Adrenal gland (tissue), 5 donors: ENCODE measurements at regions not wholly inside any gene's neighbourhood (a gene's known extent, or its start where the extent isn't known, plus 50 kb on each side); places are given as distances from the start of the nearest gene placed in this dataset.

Experiments
- CTCF ChIP-seq, 6 experiments: fragments of 450-650 bp in 4 of 6; fragments of 200-600 bp in 2 of 6; sonication (generic) in 1 of 6; IDR thresholded peaks; 1 replicate in 5 of 6; 2 replicates in 1 of 6; pipeline versions ENCODE4 v1.5.1 to v1.8.0; 2016 to 2021; ENCODE audit warnings: antibody characterized with exemption in 6 of 6, mild to moderate bottlenecking in 2 of 6, moderate library complexity in 1 of 6
- POLR2A ChIP-seq, 2 donors: fragments of 450-650 bp; IDR thresholded peaks; one replicate each; pipeline ENCODE4 v1.6.1; 2017; ENCODE audit warnings: antibody characterized with exemption in 2 of 2, mild to moderate bottlenecking in 2 of 2, moderate library complexity in 1 of 2
- donor health status: DM: no; HTN: no; CAD: no.

DNA sequence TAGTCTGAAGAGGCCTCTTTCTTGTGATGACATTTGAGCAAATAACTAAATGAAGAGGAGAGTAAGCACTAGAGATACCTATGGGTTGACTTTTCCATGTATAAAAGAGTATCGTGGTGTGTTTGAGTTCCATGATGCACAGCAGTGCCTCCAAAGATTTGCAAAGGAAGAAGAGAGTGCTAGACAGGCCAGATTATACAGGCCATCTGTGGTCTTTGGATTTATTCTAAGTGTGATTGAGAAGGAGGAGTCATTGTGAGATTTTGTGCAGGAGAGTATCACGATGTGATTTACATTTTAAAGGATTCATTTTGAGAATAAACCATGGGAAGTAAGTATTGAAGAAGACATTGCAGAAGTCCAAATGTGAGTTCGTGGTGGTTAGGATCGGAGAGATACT is 695.9 kb upstream of the FAM98A start:
- no peak for TF ChIP-seq CTCF (IDR thresholded peaks at IDR 0.05)
- TF ChIP-seq POLR2A (IDR thresholded peaks at IDR 0.05): no peak
